CD4-positive, alpha-beta memory T cell (primary cell): ENCODE measurements at regions not wholly inside any gene's neighbourhood (a gene's known extent, or its start where the extent isn't known, plus 50 kb on each side); places are given as distances from the start of the nearest gene placed in this dataset.

ENCODE experiments used
- CTCF ChIA-PET: fragments of 350-600 bp; sonication (Branson Sonifier 250); formaldehyde crosslinking; loops from one replicate; lab custom pipeline; 2021; ENCODE audit warnings: inconsistent platforms; ENCODE audit not compliant: partially characterized antibody; lab: Charles Lee
- POLR2A ChIA-PET: fragments of 350-600 bp; sonication (Branson Sonifier 250); formaldehyde crosslinking; loops from one replicate; lab custom pipeline; 2021; ENCODE audit not compliant: partially characterized antibody; lab: Charles Lee
- DNase-seq, 5 donors: peaks; one replicate each; pipeline versions ENCODE4 v3.0.0 to v3.0.0-alpha.2; 2020 to 2022; ENCODE audit warnings: mixed read lengths in 1 of 5
- H3K27ac ChIP-seq: one replicate; pipeline ENCODE4 v1.7.0; 2013; ENCODE audit warnings: low read depth, low read length
- H3K27me3 ChIP-seq: 2 replicates; pipeline ENCODE4 v1.7.0; 2013; ENCODE audit warnings: mild to moderate bottlenecking, low read length, moderate library complexity; ENCODE audit not compliant: insufficient read depth
- H3K36me3 ChIP-seq: 2 replicates; pipeline ENCODE4 v1.7.0; 2013; ENCODE audit warnings: mild to moderate bottlenecking, low read length, moderate library complexity; ENCODE audit not compliant: insufficient read depth
- H3K4me1 ChIP-seq: 2 replicates; pipeline ENCODE4 v1.7.0; 2013; ENCODE audit warnings: mild to moderate bottlenecking, low read length, moderate library complexity; ENCODE audit not compliant: insufficient read depth
- H3K4me3 ChIP-seq, 2 donors: one replicate each; pipeline ENCODE4 v1.7.0; 2013; ENCODE audit warnings: low read length in 2 of 2, mild to moderate bottlenecking in 1 of 2
- H3K9me3 ChIP-seq, 2 donors: one replicate each; pipeline ENCODE4 v1.7.0; 2013; ENCODE audit warnings: low read length in 2 of 2, control low read depth in 1 of 2; ENCODE audit not compliant: control insufficient read depth in 1 of 2
- H3K27ac Mint-ChIP-seq, 7 donors: one replicate each; pipeline ENCODE4 v1.8.0; 2020 to 2021; ENCODE audit warnings: mixed read lengths in 7 of 7, mild to moderate bottlenecking in 6 of 7, inconsistent platforms in 3 of 7, moderate library complexity in 3 of 7
- H3K27me3 Mint-ChIP-seq, 2 donors: one replicate each; pipeline ENCODE4 v1.8.0; 2020 to 2021; ENCODE audit warnings: mixed read lengths in 2 of 2
- H3K36me3 Mint-ChIP-seq, 2 donors: one replicate each; pipeline ENCODE4 v1.8.0; 2020 to 2021; ENCODE audit warnings: mixed read lengths in 2 of 2, inconsistent platforms in 1 of 2, mild to moderate bottlenecking in 1 of 2
- H3K4me1 Mint-ChIP-seq, 4 donors: one replicate each; pipeline ENCODE4 v1.8.0; 2020 to 2021; ENCODE audit warnings: mixed read lengths in 4 of 4, mild to moderate bottlenecking in 1 of 4
- H3K4me3 Mint-ChIP-seq, 8 donors: one replicate each; pipeline ENCODE4 v1.8.0; 2020 to 2021; ENCODE audit warnings: mixed read lengths in 8 of 8, mild to moderate bottlenecking in 7 of 8, moderate library complexity in 6 of 8, inconsistent platforms in 3 of 8
- H3K9me3 Mint-ChIP-seq, 8 donors: one replicate each; pipeline ENCODE4 v1.8.0; 2020 to 2021; ENCODE audit warnings: mixed read lengths in 8 of 8, mild to moderate bottlenecking in 5 of 8, inconsistent platforms in 3 of 8, moderate library complexity in 1 of 8
- intact Hi-C: fragments of 100-400 bp; cut with micrococcal nuclease; formaldehyde crosslinking; loops from one replicate; pipeline ENCODE4 v1.15.1; 2023

DNA sequence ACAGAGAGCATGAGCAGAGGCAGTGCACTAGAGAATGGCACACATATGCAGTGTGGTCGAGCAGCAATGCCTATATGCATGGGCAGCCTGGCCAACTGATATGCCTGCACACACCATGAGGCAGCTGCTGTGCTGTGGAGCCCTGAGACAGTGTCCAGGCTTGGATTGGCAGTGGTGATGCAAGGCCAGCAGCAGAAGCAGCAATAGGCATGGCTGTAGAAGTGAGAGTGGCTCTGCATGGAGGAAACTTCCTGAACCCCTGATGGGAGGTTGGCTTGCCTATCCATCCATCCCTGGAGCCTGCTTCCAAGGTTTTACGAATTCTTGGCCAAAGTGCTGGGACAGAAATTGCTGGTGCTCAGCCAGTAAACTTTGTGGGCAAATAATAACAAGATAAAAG, 89.7 kb downstream of the DIRAS3 start:
- H3K27ac Mint-ChIP-seq, result no peak overlapping the region
- peaks cover 0 to 29% (median 21%) of the 10 kb centered on the region in 8 donors for H3K9me3 Mint-ChIP-seq
- Histone ChIP-seq H3K27ac (no peak overlapping the region), H3K4me3 (no peak overlapping the region), H3K27me3 (no peaks in the 10 kb centered on the region), H3K4me1 (no peaks in the 10 kb centered on the region), H3K36me3 (no peaks in the 10 kb centered on the region), H3K9me3 (no peaks in the 10 kb centered on the region)
- ChIA-PET POLR2A (no interaction called here), CTCF (no interaction called here)
- H3K27me3 Mint-ChIP-seq, result no peaks in the 10 kb centered on the region
- no peaks in the 10 kb centered on the region for H3K36me3 Mint-ChIP-seq
- intact Hi-C loops, result no loop called here
- no peak for DNase-seq
- H3K4me1 Mint-ChIP-seq, result no peaks in the 10 kb centered on the region
- H3K4me3 Mint-ChIP-seq, result no peak overlapping the region

DNA sequence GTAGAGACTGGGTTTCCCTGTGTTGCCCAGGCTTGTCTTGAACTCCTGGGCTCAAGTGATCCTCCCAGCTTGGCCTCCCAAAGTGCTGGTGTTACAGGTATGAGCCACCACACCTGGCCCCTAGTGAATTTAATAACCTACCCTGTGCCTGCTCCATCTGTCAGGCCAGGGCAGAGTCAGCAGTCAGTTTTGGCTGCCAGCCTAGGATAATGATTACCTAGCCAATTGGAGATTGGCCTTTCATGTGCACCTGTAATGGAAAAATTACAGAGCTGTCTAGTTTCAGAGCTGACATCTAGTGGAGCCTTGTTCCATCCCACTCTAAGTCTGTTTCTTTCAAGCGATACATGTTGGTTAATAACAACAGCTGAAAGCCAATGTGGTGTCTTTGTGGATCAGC, 92.0 kb downstream of the DIRAS3 start:
- no peaks in the 10 kb centered on the region for H3K4me1 ChIP-seq
- Mint-ChIP-seq H3K36me3 (no peaks in the 10 kb centered on the region), H3K4me1 (no peaks in the 10 kb centered on the region), H3K27ac (no peak overlapping the region), H3K4me3 (no peak overlapping the region), H3K9me3 (peaks cover 0 to 17% (median 13%) of the 10 kb centered on the region in 8 donors), H3K27me3 (peaks cover 0 to 3% of the 10 kb centered on the region in 2 donors)
- H3K27me3 ChIP-seq, result no peaks in the 10 kb centered on the region
- H3K9me3 ChIP-seq, result no peaks in the 10 kb centered on the region
- ChIA-PET POLR2A (no interaction called here), CTCF (no interaction called here)
- DNase-seq, result no peak
- no peak overlapping the region for H3K27ac ChIP-seq
- H3K4me3 ChIP-seq, result no peak overlapping the region
- intact Hi-C loops, result no loop called here
- H3K36me3 ChIP-seq, result no peaks in the 10 kb centered on the region

GRCh38 chr1:67957066-67957465, 93.4 kb downstream of the DIRAS3 start:
- Mint-ChIP-seq H3K27ac (no peak overlapping the region), H3K4me3 (no peak overlapping the region), H3K36me3 (no peaks in the 10 kb centered on the region), H3K9me3 (peaks cover 0 to 7% (median 3%) of the 10 kb centered on the region in 8 donors), H3K4me1 (no peaks in the 10 kb centered on the region), H3K27me3 (peaks cover 0 to 3% of the 10 kb centered on the region in 2 donors)
- Histone ChIP-seq H3K27me3 (no peaks in the 10 kb centered on the region), H3K36me3 (no peaks in the 10 kb centered on the region), H3K4me1 (no peaks in the 10 kb centered on the region), H3K27ac (no peak overlapping the region), H3K9me3 (no peaks in the 10 kb centered on the region), H3K4me3 (no peak overlapping the region)
- intact Hi-C loops, result no loop called here
- CTCF ChIA-PET, result no interaction called here
- POLR2A ChIA-PET, result no interaction called here
- no peak for DNase-seq

DNA sequence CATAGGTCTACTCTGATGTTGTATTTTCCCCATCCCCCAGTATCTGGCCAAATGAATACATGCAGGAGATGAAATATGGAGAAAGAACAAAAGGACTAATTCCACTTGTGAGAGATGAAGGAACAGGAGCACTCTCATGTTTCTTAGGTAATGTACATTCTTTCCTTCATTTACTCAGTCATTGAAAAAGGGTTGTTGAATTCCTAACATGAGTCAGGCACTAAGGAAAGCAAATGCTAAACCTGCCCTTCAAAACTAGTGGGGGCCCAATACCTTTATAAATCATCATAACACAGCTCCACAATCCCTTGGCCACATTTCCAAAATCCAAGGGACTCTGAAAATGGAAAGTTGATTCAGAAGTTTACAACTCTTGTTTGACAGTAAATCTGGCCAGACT, 94.3 kb downstream of the DIRAS3 start:
- no peaks in the 10 kb centered on the region for H3K4me1 Mint-ChIP-seq
- no peaks in the 10 kb centered on the region for H3K27me3 ChIP-seq
- H3K9me3 ChIP-seq, result no peaks in the 10 kb centered on the region
- H3K4me3 ChIP-seq, result no peak overlapping the region
- H3K36me3 ChIP-seq, result no peaks in the 10 kb centered on the region
- H3K9me3 Mint-ChIP-seq, result peaks cover 0 to 5% (median 0%) of the 10 kb centered on the region in 8 donors
- DNase-seq, result no peak
- no peak overlapping the region for H3K27ac Mint-ChIP-seq
- ChIA-PET CTCF (no interaction called here), POLR2A (no interaction called here)
- H3K36me3 Mint-ChIP-seq, result no peaks in the 10 kb centered on the region
- no peaks in the 10 kb centered on the region for H3K4me1 ChIP-seq
- intact Hi-C loops, result no loop called here
- H3K4me3 Mint-ChIP-seq, result no peak overlapping the region
- no peak overlapping the region for H3K27ac ChIP-seq
- peaks cover 3% of the 10 kb centered on the region in 2 donors for H3K27me3 Mint-ChIP-seq

DNA sequence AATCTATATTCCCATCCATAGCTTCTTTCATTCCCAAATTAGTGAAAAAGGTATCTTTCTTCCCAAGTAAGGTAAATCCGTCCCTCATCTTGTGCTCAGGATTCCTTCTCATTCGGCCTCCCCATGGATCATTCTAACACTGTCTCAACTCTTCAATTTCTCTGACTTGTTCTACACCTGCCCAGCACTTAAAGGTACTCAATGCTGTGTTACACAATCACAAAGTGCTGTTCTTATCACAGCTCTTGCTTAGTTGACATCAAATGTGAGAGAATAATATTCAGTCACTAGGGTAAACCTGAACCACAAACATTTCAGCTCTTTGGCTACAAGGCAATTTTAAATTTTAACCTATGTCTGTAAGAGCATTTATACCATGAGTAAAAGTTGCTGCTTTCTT, 94.8 kb downstream of the DIRAS3 start:
- Mint-ChIP-seq H3K27ac (no peak overlapping the region), H3K9me3 (peaks cover 0 to 5% (median 0%) of the 10 kb centered on the region in 8 donors), H3K27me3 (peaks cover 3% of the 10 kb centered on the region in 2 donors), H3K36me3 (no peaks in the 10 kb centered on the region), H3K4me3 (no peak overlapping the region), H3K4me1 (no peaks in the 10 kb centered on the region)
- Histone ChIP-seq H3K4me3 (no peak overlapping the region), H3K27ac (no peak overlapping the region), H3K9me3 (no peaks in the 10 kb centered on the region), H3K4me1 (no peaks in the 10 kb centered on the region), H3K36me3 (no peaks in the 10 kb centered on the region), H3K27me3 (no peaks in the 10 kb centered on the region)
- ChIA-PET POLR2A (no interaction called here), CTCF (no interaction called here)
- intact Hi-C loops, result no loop called here
- DNase-seq, result no peak

GRCh38 chr1:67953301-67953700, 97.1 kb downstream of the DIRAS3 start:
- no peak for DNase-seq
- no peaks in the 10 kb centered on the region for H3K4me1 Mint-ChIP-seq
- POLR2A ChIA-PET, result no interaction called here
- Histone ChIP-seq H3K4me3 (no peak overlapping the region), H3K27me3 (no peaks in the 10 kb centered on the region), H3K27ac (no peak overlapping the region), H3K9me3 (no peaks in the 10 kb centered on the region), H3K4me1 (no peaks in the 10 kb centered on the region), H3K36me3 (no peaks in the 10 kb centered on the region)
- CTCF ChIA-PET, result no interaction called here
- no peaks in the 10 kb centered on the region for H3K36me3 Mint-ChIP-seq
- intact Hi-C loops, result no loop called here
- H3K27ac Mint-ChIP-seq, result no peak overlapping the region
- peaks cover 3% of the 10 kb centered on the region in 2 donors for H3K27me3 Mint-ChIP-seq
- no peak overlapping the region for H3K4me3 Mint-ChIP-seq
- no peaks in the 10 kb centered on the region for H3K9me3 Mint-ChIP-seq

DNA sequence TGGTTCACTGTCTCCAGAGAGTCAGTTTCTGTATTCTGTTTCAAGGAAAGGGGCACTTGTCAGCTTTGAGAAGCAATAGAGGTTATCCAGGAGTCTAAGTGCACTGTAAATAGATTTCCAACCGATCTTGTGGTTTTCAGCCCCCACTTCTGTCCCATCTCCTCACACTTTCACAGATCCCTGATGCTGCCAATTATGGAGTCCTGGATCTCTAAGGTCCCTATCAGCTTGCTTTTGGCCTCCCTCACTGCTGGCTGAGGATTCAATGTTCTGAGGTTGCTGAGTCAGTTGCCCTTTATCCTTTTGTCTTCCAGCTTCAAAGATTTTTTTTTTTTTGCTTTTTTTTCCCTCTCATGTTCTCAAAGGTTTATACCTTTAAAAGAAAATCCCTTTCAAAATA, 98.4 kb downstream of the DIRAS3 start:
- H3K27me3 ChIP-seq, result no peaks in the 10 kb centered on the region
- no peaks in the 10 kb centered on the region for H3K9me3 ChIP-seq
- Mint-ChIP-seq H3K36me3 (no peaks in the 10 kb centered on the region), H3K27me3 (peaks cover 3% of the 10 kb centered on the region in 2 donors), H3K4me3 (no peak overlapping the region), H3K9me3 (no peaks in the 10 kb centered on the region), H3K4me1 (no peaks in the 10 kb centered on the region), H3K27ac (no peak overlapping the region)
- no peaks in the 10 kb centered on the region for H3K4me1 ChIP-seq
- no peaks in the 10 kb centered on the region for H3K36me3 ChIP-seq
- ChIA-PET CTCF (no interaction called here), POLR2A (no interaction called here)
- no peak for DNase-seq
- intact Hi-C loops, result no loop called here
- H3K4me3 ChIP-seq, result no peak overlapping the region
- H3K27ac ChIP-seq, result no peak overlapping the region

DNA sequence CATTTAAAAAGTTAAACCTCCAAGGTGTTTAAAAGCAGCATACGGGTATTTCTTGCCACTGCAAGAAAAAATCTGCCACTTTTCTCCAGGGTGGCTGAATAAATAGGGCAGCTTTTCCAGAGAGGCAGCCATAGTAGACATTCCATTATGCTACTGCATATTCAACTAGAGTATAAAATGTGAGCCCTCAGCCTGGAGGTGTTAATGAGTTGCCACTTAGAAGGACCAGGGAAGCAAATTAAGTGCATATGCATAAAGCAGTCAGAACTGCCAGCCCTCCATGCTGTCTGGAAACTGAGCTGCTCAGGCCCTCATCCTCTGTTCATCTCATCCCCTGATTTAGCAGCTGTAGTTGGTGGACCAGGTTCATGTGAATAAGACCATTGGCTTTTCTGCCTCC, 99.4 kb downstream of the DIRAS3 start:
- Histone ChIP-seq H3K27me3 (no peaks in the 10 kb centered on the region), H3K9me3 (no peaks in the 10 kb centered on the region), H3K27ac (no peak overlapping the region), H3K4me1 (no peaks in the 10 kb centered on the region), H3K4me3 (no peak overlapping the region), H3K36me3 (no peaks in the 10 kb centered on the region)
- Mint-ChIP-seq H3K27me3 (peaks cover 3% of the 10 kb centered on the region in 2 donors), H3K4me1 (no peaks in the 10 kb centered on the region), H3K4me3 (no peak overlapping the region), H3K36me3 (no peaks in the 10 kb centered on the region), H3K27ac (no peak overlapping the region), H3K9me3 (peaks cover 0 to 2% (median 0%) of the 10 kb centered on the region in 8 donors)
- ChIA-PET POLR2A (no interaction called here), CTCF (no interaction called here)
- intact Hi-C loops, result no loop called here
- no peak for DNase-seq
